SHP77 (cell line): ENCODE measurements at regions not wholly inside any gene's neighbourhood (a gene's known extent, or its start where the extent isn't known, plus 50 kb on each side); places are given as distances from the start of the nearest gene placed in this dataset.

Experiments used
- DNase-seq, 2 experiments: peaks; one replicate each; lab custom pipeline; 2025; lab: John Stamatoyannopoulos, UW

- no peak for DNase-seq
Measured at GRCh38 chr21:36628761-36629460, 70.0 kb upstream of the SIM2 start.

GRCh38 chr21:36630485-36631206, 68.3 kb upstream of the SIM2 start:
- peak; percentile 24 to 39 for DNase-seq

GRCh38 chr21:36636016-36636415, 62.9 kb upstream of the SIM2 start:
- no peak for DNase-seq

GRCh38 chr21:36636439-36636838, 62.5 kb upstream of the SIM2 start:
- DNase-seq = no peak

GRCh38 chr21:36639769-36640168, 59.1 kb upstream of the SIM2 start:
- no peak for DNase-seq

GRCh38 chr21:36640174-36640720, 58.7 kb upstream of the SIM2 start:
- no peak for DNase-seq

GRCh38 chr21:36640721-36641244, 58.1 kb upstream of the SIM2 start:
- no peak for DNase-seq

- no peak for DNase-seq
Measured at GRCh38 chr21:36641346-36641745, 57.6 kb upstream of the SIM2 start.

GRCh38 chr21:36641886-36642285, 57.0 kb upstream of the SIM2 start:
- no peak for DNase-seq

GRCh38 chr21:36642777-36643176, 56.1 kb upstream of the SIM2 start:
- DNase-seq = no peak

GRCh38 chr21:36643374-36644250, 55.3 kb upstream of the SIM2 start:
- DNase-seq = no peak

- no peak for DNase-seq
Measured at GRCh38 chr21:36646011-36646410, 52.9 kb upstream of the SIM2 start.

GRCh38 chr21:36646645-36647044, 52.3 kb upstream of the SIM2 start:
- DNase-seq = no peak

- no peak for DNase-seq
Measured at GRCh38 chr21:36647279-36648093, 51.4 kb upstream of the SIM2 start.
